HG02840 (cell line): ENCODE measurements at regions not wholly inside any gene's neighbourhood (a gene's known extent, or its start where the extent isn't known, plus 50 kb on each side); places are given as distances from the start of the nearest gene placed in this dataset.
A peak's percentile ranks its signal among the peaks of the same experiment; 100 is the strongest.

ENCODE experiments used
- ATAC-seq: cut with Tn5 transposase; IDR thresholded peaks from one replicate; pipeline ENCODE4 v1.9.1; 2021; ENCODE audit warnings: mild to moderate bottlenecking, moderate library complexity, moderate number of reproducible peaks; ENCODE audit not compliant: unreplicated experiment, low FRiP score

DNA sequence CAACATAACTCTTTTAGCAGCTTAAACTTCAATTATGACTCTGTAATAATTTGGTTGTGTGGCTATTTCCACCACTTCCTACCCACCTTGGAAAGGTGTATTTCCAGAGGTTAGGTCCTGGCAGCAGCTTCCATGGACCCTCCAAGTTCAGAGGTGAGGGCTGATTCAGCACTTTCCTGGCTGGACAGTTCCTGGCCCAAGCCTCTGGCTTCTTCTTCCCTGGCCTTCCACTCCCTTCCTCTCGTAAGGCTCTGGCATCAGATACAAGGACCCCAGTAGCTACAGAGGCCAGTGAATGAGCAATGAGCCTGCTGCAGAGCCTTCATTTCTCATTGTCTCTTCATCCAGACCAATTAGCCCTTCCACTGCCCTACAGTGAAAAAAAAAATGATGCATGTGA lies 98.1 kb upstream of the KIRREL3 start:
- ATAC-seq, result no peak

DNA sequence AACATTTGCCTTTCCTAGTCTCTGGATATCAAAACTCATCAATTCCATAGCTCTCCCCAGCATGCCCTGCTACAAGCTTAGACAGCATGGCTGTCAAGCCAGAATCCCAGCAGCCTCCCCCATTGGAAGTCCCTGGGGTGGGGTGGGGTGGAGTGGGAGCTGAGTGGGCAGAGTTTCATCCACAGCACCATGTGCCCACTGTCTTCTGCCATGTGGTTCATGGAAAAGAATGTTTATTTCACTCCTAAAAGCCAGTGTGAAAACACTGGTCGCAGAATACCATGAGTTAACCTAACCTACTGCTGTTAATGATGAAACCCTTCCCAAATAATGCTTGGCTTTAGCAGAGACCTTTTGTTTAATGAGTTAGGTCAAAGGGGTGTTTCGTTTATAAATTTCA lies 80.2 kb upstream of the KIRREL3 start:
- ATAC-seq, result no peak

DNA sequence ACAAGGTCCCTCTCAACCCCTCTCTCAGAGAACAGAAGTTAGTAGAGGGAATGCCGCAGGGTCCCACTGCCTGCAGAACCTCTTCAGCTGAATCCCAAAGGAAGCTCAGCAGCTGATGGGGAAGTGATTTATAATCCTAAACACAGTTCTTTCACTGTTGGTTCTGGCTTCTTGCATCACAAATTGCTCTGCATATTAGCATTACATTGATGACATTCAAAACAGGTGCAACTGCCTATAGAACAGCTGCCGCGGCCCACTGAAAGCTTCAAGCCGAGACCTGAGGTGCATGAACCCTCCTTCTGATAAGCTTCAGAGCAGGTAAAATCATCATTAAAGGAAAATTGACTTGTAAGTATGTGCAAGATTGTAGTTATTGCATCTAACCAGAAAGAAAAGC lies 75.2 kb upstream of the KIRREL3 start:
- no peak for ATAC-seq

DNA sequence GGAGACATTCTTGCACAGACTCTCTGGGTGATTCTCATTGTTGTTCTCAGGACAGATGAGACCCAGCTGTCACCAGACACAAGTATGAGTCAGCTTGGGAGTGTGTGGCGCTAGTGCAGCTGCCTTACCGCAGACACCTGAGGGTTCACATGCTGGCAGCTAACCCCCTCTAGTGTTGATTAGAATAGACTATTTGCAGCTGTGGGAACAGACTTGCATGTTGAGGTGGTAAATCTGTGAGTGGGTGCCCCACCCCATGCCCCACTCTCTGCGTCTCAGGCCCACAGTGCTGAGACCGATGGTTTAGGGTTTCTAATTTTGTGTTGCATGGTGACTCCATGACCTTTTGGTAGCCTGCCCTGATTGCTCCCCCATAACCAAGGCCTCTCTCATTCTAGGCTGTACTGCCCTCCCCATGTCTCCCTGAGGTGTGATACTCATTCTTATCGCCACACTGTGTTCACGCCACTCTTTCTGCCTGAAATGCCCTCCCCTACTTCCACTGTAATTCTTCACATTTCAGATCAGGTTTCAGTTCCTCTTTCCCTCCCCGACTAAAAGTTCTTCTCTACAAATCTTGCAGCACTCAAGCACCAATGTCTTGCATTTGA lies 73.7 kb upstream of the KIRREL3 start:
- ATAC-seq, result peak; percentile 55

DNA sequence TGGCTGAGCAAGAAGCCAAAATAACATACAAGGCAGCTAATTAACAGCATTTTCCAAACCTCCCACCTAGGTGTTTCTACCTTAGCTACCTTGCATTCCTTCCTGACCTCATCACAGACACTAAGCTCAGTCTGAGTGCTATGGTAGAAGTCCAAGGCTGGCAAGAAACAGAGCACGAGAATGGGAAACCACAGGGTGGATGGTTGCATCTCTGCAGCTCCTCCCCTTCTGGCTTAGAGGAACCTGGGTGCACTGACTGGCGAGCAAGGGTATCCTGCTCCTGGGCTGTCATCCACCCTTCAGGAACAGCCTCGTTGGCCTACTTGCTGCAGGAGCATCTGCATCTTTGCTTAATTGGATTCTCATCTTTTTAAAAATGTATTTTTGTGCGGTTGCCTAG lies 73.1 kb upstream of the KIRREL3 start:
- no peak for ATAC-seq

DNA sequence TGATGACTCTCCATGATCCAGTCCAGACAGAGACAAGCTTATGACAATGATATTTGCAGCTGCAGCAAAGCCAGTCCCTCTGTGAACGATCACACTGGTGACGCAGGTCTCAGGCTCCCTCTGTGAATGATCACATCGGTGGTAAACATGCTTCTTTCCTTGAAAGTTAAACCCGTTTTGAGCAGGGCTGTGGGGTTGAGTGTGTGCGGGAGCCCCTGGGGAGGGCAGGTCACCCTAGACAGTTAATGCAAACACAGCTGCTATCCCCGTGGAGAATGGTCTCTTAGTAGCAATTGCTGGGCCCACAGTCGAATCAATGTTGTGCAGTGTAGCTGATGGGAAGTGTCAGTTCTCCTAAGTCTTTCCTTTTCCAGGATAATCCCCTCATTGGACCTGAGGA lies 71.0 kb upstream of the KIRREL3 start:
- ATAC-seq, result no peak

DNA sequence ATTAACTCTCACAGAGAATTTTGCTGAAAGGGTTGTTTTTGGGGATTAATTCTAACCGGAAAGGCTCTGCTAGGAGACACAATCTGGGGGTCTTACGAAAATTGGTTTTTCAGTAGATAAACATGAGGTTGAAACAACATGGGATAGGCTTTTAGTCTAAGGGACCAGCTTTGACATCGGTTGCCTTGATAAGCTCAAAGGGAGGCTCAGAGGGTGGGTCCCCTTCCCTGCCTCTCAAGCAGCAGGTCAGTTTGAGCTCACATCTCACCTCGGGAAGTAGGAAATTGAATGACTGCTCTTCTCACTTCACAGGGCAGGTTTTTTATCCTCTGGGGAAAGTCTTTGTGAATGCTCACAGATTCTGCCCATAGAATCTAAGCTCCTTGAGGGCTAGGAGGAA lies 70.2 kb upstream of the KIRREL3 start:
- no peak for ATAC-seq

DNA sequence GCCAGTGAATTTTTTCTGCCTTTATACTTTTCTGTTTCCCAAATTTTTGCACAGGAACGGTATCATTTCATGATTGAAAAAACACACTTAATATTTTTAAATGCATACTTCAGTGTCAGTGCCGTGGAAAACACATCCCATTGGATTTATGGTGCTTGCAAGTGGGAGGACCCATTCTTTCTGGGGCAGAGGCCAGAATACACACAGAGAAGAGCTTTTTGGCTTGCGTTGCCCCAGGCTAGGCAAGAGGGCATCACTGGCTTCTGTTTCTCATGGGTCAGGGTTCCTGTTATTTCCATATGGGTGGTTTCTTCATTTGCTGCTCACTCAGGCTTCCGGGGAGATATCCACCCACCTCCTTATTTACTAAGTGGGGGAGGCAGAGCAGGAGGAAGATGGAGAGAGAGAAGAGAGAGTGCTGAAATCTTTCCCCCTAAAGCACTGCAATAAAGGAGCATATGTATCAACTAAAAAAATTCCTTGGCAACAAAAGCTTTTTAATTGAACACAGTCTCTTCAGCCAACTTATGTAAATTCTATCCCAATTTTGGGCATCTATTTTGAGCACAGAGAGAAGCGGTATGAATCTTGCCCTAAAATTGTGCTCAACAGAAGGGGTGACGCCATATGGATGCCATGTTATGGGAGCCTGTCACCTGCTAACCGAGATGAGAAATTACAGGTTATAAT lies 66.0 kb upstream of the KIRREL3 start:
- no peak for ATAC-seq

DNA sequence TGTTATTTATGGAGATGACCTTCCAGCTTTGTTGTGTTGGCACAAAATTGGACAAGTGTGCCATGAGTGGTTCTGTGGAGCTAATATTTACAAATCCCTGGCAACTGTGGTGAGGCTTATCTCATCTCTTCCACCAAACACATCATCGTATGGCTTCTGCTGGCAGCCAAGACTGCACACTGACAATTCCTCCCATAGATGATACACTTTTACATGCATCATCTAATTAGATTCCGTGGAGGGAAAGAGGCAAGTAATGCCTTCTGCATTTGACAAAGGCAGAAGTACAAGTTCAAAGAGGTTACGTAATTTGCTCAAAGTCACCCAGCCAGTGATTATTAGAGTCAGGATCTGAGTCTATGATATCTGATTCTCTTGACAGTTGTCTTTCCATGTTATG lies 62.7 kb upstream of the KIRREL3 start:
- no peak for ATAC-seq

DNA sequence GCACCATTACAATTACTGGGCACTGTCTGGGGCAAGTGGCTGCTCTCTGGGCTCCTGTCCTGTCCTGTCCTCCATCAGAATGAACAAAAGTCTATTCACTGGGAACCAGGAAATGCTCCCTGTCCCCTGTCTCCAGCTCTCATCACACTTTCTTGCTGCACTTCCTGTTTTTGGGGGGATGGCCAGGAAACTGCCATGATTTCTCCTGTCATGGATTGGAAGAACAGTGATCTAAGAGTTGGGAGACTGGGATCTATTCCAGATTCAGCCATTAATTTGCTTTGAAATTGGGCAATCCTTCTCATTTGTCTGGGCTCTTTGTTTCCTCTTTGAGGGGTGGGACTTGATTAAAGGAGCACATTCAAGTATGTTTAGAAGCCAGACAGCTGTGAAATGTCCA lies 61.4 kb upstream of the KIRREL3 start:
- no peak for ATAC-seq

DNA sequence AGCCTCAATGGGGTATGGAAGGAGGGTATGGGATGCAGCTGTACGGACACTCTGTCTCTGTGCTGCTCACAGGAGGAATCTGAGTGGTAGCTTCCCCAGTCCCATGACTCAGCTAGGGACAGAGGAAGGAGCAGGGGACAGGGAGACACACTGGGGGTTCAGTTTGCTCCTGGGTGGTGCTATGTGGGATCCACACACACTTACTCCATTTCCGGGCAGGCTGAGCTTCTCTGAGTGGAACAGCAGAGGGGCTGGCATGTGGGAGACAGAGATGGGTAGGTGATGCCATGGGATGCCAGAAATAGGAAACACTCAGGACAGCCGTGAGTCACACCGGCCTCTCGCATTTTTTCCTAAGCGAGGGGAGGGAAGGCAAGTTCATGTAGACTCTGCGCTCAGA lies 59.2 kb upstream of the KIRREL3 start:
- no peak for ATAC-seq

DNA sequence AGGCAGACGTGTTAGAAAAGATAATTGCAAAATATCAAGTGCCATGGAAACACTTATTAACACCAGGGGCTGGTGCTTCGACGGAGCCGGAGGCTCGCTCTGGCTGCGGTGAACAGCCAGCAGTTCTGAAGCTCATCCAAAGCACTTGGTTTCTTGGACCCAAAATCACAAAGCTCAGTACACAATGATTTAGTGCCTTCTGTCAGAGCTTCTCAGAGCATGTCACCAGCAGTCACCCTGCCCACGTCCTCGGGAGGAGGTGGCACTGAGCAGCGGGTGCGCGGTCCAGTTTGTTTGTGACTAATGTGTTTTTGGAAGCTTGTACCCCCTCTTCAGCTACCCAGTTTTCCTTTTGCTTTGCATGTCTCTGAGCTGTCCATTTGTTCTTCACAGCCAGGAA lies 58.7 kb upstream of the KIRREL3 start:
- ATAC-seq, result no peak

DNA sequence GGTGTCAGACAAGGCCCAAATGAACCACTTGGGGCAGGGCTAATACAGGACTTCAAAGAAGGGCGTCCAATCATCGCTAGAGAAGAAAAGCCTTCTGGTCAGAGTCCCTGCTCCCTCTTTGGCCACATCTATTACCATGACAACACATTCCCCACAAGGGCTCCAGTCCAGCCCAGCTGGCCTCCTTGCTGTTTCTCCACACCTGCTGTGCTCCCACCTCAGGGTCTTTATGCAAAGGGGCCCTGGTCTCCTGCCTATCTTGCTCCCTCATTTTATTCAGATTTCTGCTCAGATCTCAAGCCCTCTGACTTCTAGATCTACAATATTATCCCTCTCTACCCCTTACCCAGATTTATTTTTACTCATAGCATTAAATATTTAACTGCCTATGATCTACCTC lies 58.0 kb upstream of the KIRREL3 start:
- ATAC-seq, result no peak

DNA sequence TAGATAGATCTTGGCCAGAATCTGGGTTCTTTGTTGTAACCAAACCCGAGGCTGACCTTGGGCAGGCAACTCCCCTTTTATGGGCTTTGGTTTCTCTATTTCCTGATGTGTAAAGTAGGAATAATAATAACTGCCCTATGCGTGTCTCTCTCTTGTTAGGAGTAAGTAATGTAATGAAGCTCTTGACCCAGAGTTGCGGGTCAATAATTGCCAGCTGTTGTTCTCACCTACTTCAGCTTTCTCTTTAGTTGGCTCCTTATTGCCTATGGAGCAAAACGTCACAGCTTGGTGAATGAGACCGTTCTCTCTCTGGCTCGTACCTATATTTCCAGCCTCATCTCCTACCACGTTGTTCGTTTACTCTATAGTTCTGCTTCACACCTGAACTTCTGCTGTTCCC lies 56.6 kb upstream of the KIRREL3 start:
- ATAC-seq, result no peak

DNA sequence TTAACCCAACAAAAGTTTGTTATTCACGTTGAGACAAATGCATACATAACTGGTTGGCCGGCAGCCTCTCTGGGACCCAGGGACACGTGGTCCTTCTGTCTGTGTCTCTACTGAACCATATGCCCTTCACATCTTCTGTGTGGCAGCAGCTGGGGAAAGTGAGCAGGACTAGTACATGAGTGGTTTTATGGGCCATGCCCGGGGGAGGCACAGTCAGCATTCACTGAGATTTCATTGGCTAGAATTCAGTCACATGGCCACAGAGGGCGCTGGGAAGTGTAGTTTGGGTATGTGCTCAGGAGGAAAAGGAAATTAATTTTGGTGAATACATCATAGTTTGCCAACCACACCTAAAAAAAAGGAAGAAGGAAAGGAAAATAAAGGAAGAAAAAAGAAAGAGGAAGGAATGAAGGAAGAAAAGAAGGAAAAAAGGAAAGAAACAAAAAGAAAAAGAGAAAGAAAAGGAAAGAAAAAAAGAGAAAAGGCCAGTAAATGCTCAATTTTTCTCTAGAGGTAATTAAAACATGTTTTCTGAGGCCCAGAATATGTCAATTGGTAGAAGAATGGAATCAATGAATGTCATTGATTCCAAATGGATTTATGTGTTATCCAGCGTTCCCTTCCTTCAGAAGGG lies 55.9 kb upstream of the KIRREL3 start:
- no peak for ATAC-seq

DNA sequence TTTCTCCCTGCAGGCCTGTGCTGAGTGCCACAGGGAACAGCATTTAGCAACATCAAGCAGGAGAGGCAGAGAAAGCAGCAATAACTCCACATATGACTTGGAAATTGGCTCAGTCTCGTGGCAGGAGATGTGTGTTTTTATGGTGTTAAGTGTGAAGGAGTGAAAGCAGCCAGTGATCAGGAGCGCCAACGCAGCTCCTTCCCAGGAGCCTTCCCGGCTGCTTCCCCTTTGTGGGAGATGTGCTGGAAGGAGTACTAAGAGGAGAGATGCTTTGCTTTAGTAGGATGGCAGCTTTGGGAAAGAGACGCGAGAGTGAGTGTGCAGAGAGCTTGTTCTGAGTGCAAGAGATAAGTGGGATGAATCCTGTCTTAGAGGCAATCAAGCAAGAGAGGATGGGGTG lies 54.7 kb upstream of the KIRREL3 start:
- no peak for ATAC-seq

DNA sequence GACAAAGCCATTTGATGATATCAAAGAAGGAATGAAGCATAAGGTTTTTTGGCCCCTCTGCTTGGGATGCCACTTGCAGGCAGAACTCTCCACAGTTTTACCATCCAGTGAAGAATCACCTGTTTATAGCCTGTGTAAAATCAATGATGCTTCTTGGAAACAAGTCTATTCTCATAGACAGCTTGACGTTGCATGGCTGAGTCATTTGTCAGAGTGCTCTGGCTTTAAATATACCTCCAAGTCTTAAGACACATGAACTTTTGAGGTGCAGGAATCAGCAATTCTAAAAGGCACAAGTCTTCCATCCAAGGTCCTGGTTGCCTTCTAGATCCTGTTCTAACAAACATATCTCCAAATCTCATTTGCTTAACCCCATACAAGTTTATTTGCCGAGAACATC lies 53.6 kb upstream of the KIRREL3 start:
- no peak for ATAC-seq

DNA sequence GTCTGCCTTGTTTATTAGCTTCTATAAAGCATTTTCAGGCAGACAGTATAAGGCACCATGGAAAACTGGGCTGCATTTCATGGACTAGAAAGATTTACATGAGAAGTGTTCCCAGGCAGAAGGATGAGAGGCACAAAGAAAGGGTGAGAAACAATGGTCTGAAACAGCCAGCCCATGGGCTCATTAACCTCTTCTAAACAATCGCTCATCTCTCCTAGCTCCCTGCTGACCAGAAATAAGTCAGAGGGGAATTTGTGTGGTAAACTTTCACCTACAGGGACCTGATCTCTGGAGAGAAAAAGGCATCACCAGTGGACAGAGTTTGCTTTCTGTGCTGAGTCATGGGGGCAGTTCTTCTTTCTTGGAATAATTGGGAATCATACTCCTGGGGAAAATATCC lies 51.8 kb upstream of the KIRREL3 start:
- no peak for ATAC-seq
